ENCODE measurements at regions not wholly inside any gene's neighbourhood (a gene's known extent, or its start where the extent isn't known, plus 50 kb on each side); places are given as distances from the start of the nearest gene placed in this dataset.

DNA sequence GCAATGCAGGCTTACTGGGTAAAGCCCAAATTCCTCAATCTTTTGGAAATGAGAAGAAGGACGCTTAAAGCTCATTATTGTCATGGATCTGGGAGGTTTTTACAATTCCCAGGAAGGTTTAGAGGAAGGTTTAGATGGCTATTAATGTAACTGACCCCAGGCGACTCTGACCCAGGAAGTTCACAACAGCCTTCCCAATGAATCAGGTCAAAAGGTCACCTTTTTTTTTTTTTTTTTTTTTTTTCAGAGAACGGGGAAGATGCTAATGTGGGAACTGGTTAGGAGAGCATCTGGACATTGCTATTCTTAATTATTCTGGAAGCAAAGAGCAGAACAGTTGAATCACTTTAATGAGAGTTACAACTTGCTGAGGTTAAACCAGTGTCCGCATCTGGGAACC, 149.9 kb upstream of the ITGB1 start:
- H3K27ac ChIP-seq, result peak overlapping the region in 4 of 10 donors; percentile 27 to 81 (median 32)
- 81 to 87% methylated on average over 4 of the region's 4 CpGs for WGBS, 2 donors
- TF ChIP-seq, protein P1, sequence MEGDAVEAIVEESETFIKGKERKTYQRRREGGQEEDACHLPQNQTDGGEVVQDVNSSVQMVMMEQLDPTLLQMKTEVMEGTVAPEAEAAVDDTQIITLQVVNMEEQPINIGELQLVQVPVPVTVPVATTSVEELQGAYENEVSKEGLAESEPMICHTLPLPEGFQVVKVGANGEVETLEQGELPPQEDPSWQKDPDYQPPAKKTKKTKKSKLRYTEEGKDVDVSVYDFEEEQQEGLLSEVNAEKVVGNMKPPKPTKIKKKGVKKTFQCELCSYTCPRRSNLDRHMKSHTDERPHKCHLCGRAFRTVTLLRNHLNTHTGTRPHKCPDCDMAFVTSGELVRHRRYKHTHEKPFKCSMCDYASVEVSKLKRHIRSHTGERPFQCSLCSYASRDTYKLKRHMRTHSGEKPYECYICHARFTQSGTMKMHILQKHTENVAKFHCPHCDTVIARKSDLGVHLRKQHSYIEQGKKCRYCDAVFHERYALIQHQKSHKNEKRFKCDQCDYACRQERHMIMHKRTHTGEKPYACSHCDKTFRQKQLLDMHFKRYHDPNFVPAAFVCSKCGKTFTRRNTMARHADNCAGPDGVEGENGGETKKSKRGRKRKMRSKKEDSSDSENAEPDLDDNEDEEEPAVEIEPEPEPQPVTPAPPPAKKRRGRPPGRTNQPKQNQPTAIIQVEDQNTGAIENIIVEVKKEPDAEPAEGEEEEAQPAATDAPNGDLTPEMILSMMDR (IDR thresholded peaks at IDR 0.05), result no peak
- no peak overlapping the region for H3K4me3 ChIP-seq
- ATAC-seq (peak in 6 of 8 donors; percentile 27 to 79 (median 49)), DNase-seq (no peak)
- H3K27me3 ChIP-seq, result peaks cover 0 to 10% (median 0%) of the 10 kb centered on the region in 7 donors
- peaks cover 0 to 36% (median 11%) of the 10 kb centered on the region in 9 donors for H3K4me1 ChIP-seq
- peaks cover 0 to 14% (median 7%) of the 10 kb centered on the region in 11 donors for H3K9me3 ChIP-seq
- intact Hi-C loops (cut with DNase I), result no loop called here
- no peaks in the 10 kb centered on the region for H3K36me3 ChIP-seq

DNA sequence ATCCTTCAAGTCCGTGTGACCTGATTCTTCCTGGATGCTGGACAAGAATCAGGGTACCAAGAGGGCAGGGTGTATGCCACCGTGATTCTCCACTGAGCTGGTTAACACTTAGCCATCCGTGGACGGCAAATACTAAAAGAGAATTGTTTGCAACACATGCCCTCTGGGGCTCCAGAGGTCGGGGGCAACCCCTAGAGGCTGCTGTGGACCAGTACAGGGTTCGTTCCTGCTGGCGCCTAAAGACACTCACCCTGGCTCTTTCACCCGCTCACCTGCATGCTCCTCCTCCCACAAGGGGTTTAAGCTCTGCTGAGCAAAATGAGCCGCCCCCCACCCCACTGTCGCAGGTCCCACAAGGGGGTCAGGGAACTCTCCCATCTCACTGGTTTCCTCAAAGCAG, 148.7 kb upstream of the ITGB1 start:
- peaks cover 0 to 10% (median 0%) of the 10 kb centered on the region in 7 donors for H3K27me3 ChIP-seq
- TF ChIP-seq, protein P1 (IDR thresholded peaks at IDR 0.05), result no peak
- H3K27ac ChIP-seq, result peak overlapping the region in 2 of 10 donors; percentile 31 to 35
- ATAC-seq (no peak), DNase-seq (no peak)
- peaks cover 0 to 17% (median 7%) of the 10 kb centered on the region in 11 donors for H3K9me3 ChIP-seq
- H3K4me3 ChIP-seq, result no peak overlapping the region
- WGBS, 2 donors, result 80 to 81% methylated on average over 10 of the region's 10 CpGs
- peaks cover 0 to 24% (median 5%) of the 10 kb centered on the region in 9 donors for H3K4me1 ChIP-seq
- no peaks in the 10 kb centered on the region for H3K36me3 ChIP-seq
- intact Hi-C loops (cut with DNase I), result no loop called here

DNA sequence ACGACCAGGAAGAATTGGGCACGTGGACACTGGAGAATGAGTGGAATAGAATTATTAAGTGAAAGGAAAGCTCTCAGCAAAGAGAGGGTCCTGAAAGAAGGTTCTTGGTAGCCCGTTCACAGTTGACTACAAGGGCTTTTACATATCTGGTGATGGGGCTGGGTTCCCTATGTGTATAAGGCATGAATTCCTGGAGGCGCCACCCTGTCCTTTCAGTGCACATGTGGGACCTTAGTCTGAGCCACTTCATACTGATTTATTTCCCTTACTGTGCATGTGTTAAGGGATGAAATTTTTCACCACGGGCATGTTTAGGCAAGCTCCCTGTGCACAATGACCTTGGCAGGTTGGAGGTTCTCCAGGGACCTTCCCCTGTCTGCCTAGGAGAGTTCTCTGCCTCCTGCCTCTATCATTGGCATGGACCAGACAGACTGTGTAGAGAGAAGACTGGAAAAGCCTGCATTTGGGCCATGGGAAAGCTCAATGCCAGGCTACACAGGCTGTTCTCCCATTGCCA, 145.9 kb upstream of the ITGB1 start:
- peaks cover 0 to 17% (median 7%) of the 10 kb centered on the region in 11 donors for H3K9me3 ChIP-seq
- ATAC-seq, result no peak
- TF ChIP-seq, protein P1 (IDR thresholded peaks at IDR 0.05), result no peak
- WGBS, 2 donors, result 75 to 84% methylated on average over 5 of the region's 5 CpGs
- intact Hi-C loops (cut with DNase I), result no loop called here
- no peak overlapping the region for H3K27ac ChIP-seq
- H3K4me1 ChIP-seq, result peaks cover 0 to 9% (median 0%) of the 10 kb centered on the region in 9 donors
- H3K27me3 ChIP-seq, result peaks cover 0 to 8% (median 0%) of the 10 kb centered on the region in 7 donors
- H3K36me3 ChIP-seq, result no peaks in the 10 kb centered on the region
- no peak overlapping the region for H3K4me3 ChIP-seq
- no peak for DNase-seq

DNA sequence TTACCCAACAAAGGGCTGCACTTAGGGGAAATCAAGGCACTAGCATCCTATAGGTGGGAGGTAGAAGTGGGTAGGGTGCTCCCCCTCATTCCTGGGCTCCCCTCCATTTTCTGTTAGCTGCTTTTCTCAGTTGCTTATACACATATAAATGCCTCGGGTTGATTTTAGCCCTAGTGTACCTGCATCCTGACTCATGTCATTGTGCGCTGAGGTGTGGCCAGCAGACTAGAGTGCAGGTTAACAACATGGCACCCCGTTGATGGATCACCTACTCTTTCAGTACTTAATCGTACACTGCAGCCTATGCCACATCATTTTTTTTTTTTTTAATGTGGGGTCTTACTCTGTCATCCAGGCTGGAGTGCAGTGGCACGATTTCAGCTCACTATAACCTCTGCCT, 144.0 kb upstream of the ITGB1 start:
- 79 to 86% methylated on average over 5 of the region's 5 CpGs for WGBS, 2 donors
- peaks cover 0 to 17% (median 7%) of the 10 kb centered on the region in 11 donors for H3K9me3 ChIP-seq
- no peak for DNase-seq
- intact Hi-C loops (cut with DNase I), result no loop called here
- TF ChIP-seq, protein P1 (IDR thresholded peaks at IDR 0.05), result no peak
- H3K4me3 ChIP-seq, result no peak overlapping the region
- no peaks in the 10 kb centered on the region for H3K36me3 ChIP-seq
- peak overlapping the region in 1 of 10 donors; percentile 13 for H3K27ac ChIP-seq
- no peak for ATAC-seq
- peaks cover 0 to 9% (median 0%) of the 10 kb centered on the region in 9 donors for H3K4me1 ChIP-seq
- H3K27me3 ChIP-seq, result peaks cover 0 to 7% (median 0%) of the 10 kb centered on the region in 7 donors

Data from heart right ventricle (tissue), 16 donors.